Activated T-cell treated with anti-CD3 and anti-CD28 coated beads, Interleukin-2, amount 50 U/mL, for 4 hours (primary cell): ENCODE measurements at regions not wholly inside any gene's neighbourhood (a gene's known extent, or its start where the extent isn't known, plus 50 kb on each side); places are given as distances from the start of the nearest gene placed in this dataset.

Experiments
- ATAC-seq, 2 donors: fragments of 200-7000 bp; cut with Tn5 transposase; one replicate each; pipeline ENCODE4 v1.10.0; 2021
- DNase-seq: peaks from one replicate; pipeline ENCODE4 v3.0.0-alpha.2; 2020
- H3K27me3 Mint-ChIP-seq: one replicate; pipeline ENCODE4 v1.8.0; 2021; ENCODE audit warnings: low read depth, mixed read lengths
- H3K36me3 Mint-ChIP-seq: one replicate; pipeline ENCODE4 v1.8.0; 2022; ENCODE audit warnings: mixed read lengths; ENCODE audit not compliant: insufficient read depth
- H3K4me1 Mint-ChIP-seq: one replicate; pipeline ENCODE4 v1.8.0; 2021; ENCODE audit warnings: low read depth, mixed read lengths
- H3K4me3 Mint-ChIP-seq: one replicate; pipeline ENCODE4 v1.8.0; 2021; ENCODE audit warnings: mild to moderate bottlenecking, moderate library complexity, mixed read lengths
- H3K9me3 Mint-ChIP-seq: one replicate; pipeline ENCODE4 v1.8.0; 2021; ENCODE audit warnings: mixed read lengths

GRCh38 chr4:158071931-158072330 is 100.9 kb downstream of the GASK1B start:
- ATAC-seq (no peak), DNase-seq (no peak)
- no peaks in the 10 kb centered on the region for H3K4me1 Mint-ChIP-seq
- H3K27me3 Mint-ChIP-seq: no peaks in the 10 kb centered on the region
- H3K9me3 Mint-ChIP-seq: no peaks in the 10 kb centered on the region
- H3K4me3 Mint-ChIP-seq: no peak overlapping the region
- no peaks in the 10 kb centered on the region for H3K36me3 Mint-ChIP-seq

- Mint-ChIP-seq H3K27me3 (no peaks in the 10 kb centered on the region), H3K4me3 (no peak overlapping the region), H3K36me3 (no peaks in the 10 kb centered on the region), H3K4me1 (no peaks in the 10 kb centered on the region), H3K9me3 (no peaks in the 10 kb centered on the region)
- DNase-seq (no peak), ATAC-seq (no peak)
Measured at GRCh38 chr4:158068068-158068467, 104.8 kb downstream of the GASK1B start.

GRCh38 chr4:158067646-158068045 is 105.2 kb downstream of the GASK1B start:
- ATAC-seq (no peak), DNase-seq (no peak)
- Mint-ChIP-seq H3K4me1 (no peaks in the 10 kb centered on the region), H3K27me3 (no peaks in the 10 kb centered on the region), H3K9me3 (no peaks in the 10 kb centered on the region), H3K36me3 (no peaks in the 10 kb centered on the region), H3K4me3 (no peak overlapping the region)

GRCh38 chr4:158065603-158066002 is 107.2 kb downstream of the GASK1B start:
- Mint-ChIP-seq H3K27me3 (no peaks in the 10 kb centered on the region), H3K4me1 (no peaks in the 10 kb centered on the region), H3K9me3 (no peaks in the 10 kb centered on the region)

GRCh38 chr4:158065176-158065575 is 107.6 kb downstream of the GASK1B start:
- H3K27me3 Mint-ChIP-seq: no peaks in the 10 kb centered on the region
- H3K4me1 Mint-ChIP-seq: no peaks in the 10 kb centered on the region
- no peak for DNase-seq
- no peak for ATAC-seq
- H3K36me3 Mint-ChIP-seq: no peaks in the 10 kb centered on the region
- no peak overlapping the region for H3K4me3 Mint-ChIP-seq
- no peaks in the 10 kb centered on the region for H3K9me3 Mint-ChIP-seq

More at GRCh38 chr4:158065603-158066002, 107.2 kb downstream of the GASK1B start:
- no peak for DNase-seq
- H3K4me3 Mint-ChIP-seq: no peak overlapping the region
- H3K36me3 Mint-ChIP-seq: no peaks in the 10 kb centered on the region
- no peak for ATAC-seq

- H3K9me3 Mint-ChIP-seq: peaks cover 6% of the 10 kb centered on the region
- H3K36me3 Mint-ChIP-seq: no peaks in the 10 kb centered on the region
- H3K27me3 Mint-ChIP-seq: no peaks in the 10 kb centered on the region
- no peaks in the 10 kb centered on the region for H3K4me1 Mint-ChIP-seq
- no peak overlapping the region for H3K4me3 Mint-ChIP-seq
- no peak for ATAC-seq
- no peak for DNase-seq
Measured at GRCh38 chr4:158056689-158057245, 116.1 kb downstream of the GASK1B start.

GRCh38 chr4:158055668-158056067 is 117.2 kb downstream of the GASK1B start:
- DNase-seq (no peak), ATAC-seq (no peak)
- Mint-ChIP-seq H3K4me3 (no peak overlapping the region), H3K4me1 (no peaks in the 10 kb centered on the region), H3K27me3 (no peaks in the 10 kb centered on the region), H3K9me3 (peaks cover 6% of the 10 kb centered on the region), H3K36me3 (no peaks in the 10 kb centered on the region)

GRCh38 chr4:158053801-158054200 is 119.0 kb downstream of the GASK1B start:
- Mint-ChIP-seq H3K4me3 (no peak overlapping the region), H3K4me1 (no peaks in the 10 kb centered on the region), H3K27me3 (no peaks in the 10 kb centered on the region), H3K9me3 (peaks cover 6% of the 10 kb centered on the region), H3K36me3 (no peaks in the 10 kb centered on the region)
- no peak for DNase-seq
- ATAC-seq: no peak

GRCh38 chr4:158053086-158053485 is 119.7 kb downstream of the GASK1B start:
- no peaks in the 10 kb centered on the region for H3K36me3 Mint-ChIP-seq
- no peak overlapping the region for H3K4me3 Mint-ChIP-seq
- no peaks in the 10 kb centered on the region for H3K4me1 Mint-ChIP-seq
- H3K9me3 Mint-ChIP-seq: peaks cover 6% of the 10 kb centered on the region
- no peak for DNase-seq
- ATAC-seq: no peak
- H3K27me3 Mint-ChIP-seq: no peaks in the 10 kb centered on the region

- H3K9me3 Mint-ChIP-seq: peaks cover 6% of the 10 kb centered on the region
- DNase-seq (no peak), ATAC-seq (no peak)
- H3K36me3 Mint-ChIP-seq: no peaks in the 10 kb centered on the region
- H3K27me3 Mint-ChIP-seq: no peaks in the 10 kb centered on the region
- no peaks in the 10 kb centered on the region for H3K4me1 Mint-ChIP-seq
- no peak overlapping the region for H3K4me3 Mint-ChIP-seq
Measured at GRCh38 chr4:158051401-158052235, 121.2 kb downstream of the GASK1B start.

- Mint-ChIP-seq H3K4me1 (no peaks in the 10 kb centered on the region), H3K4me3 (no peak overlapping the region), H3K27me3 (no peaks in the 10 kb centered on the region), H3K36me3 (no peaks in the 10 kb centered on the region), H3K9me3 (peaks cover 6% of the 10 kb centered on the region)
- DNase-seq (no peak), ATAC-seq (no peak)
Measured at GRCh38 chr4:158050942-158051341, 121.9 kb downstream of the GASK1B start.

- DNase-seq (no peak), ATAC-seq (no peak)
- no peak overlapping the region for H3K4me3 Mint-ChIP-seq
- H3K27me3 Mint-ChIP-seq: no peaks in the 10 kb centered on the region
- H3K9me3 Mint-ChIP-seq: no peaks in the 10 kb centered on the region
- H3K36me3 Mint-ChIP-seq: no peaks in the 10 kb centered on the region
- no peaks in the 10 kb centered on the region for H3K4me1 Mint-ChIP-seq
Measured at GRCh38 chr4:158046345-158046744, 126.5 kb downstream of the GASK1B start.

GRCh38 chr4:158043971-158044618 is 128.7 kb downstream of the GASK1B start:
- no peak for ATAC-seq
- H3K27me3 Mint-ChIP-seq: no peaks in the 10 kb centered on the region
- H3K9me3 Mint-ChIP-seq: peaks cover 6% of the 10 kb centered on the region
- H3K4me3 Mint-ChIP-seq: no peak overlapping the region
- H3K4me1 Mint-ChIP-seq: no peaks in the 10 kb centered on the region
- no peaks in the 10 kb centered on the region for H3K36me3 Mint-ChIP-seq
- no peak for DNase-seq

GRCh38 chr4:158042591-158043030 is 130.2 kb downstream of the GASK1B start:
- no peaks in the 10 kb centered on the region for H3K36me3 Mint-ChIP-seq
- no peak for ATAC-seq
- DNase-seq: no peak
- no peaks in the 10 kb centered on the region for H3K4me1 Mint-ChIP-seq
- peaks cover 6% of the 10 kb centered on the region for H3K9me3 Mint-ChIP-seq
- H3K4me3 Mint-ChIP-seq: no peak overlapping the region
- H3K27me3 Mint-ChIP-seq: no peaks in the 10 kb centered on the region

GRCh38 chr4:158038718-158039117 is 134.1 kb downstream of the GASK1B start:
- peaks cover 6% of the 10 kb centered on the region for H3K9me3 Mint-ChIP-seq
- no peaks in the 10 kb centered on the region for H3K27me3 Mint-ChIP-seq
- DNase-seq: no peak
- no peaks in the 10 kb centered on the region for H3K4me1 Mint-ChIP-seq
- no peak for ATAC-seq
- no peaks in the 10 kb centered on the region for H3K36me3 Mint-ChIP-seq
- no peak overlapping the region for H3K4me3 Mint-ChIP-seq
